ENCODE measurements at regions not wholly inside any gene's neighbourhood (a gene's known extent, or its start where the extent isn't known, plus 50 kb on each side); places are given as distances from the start of the nearest gene placed in this dataset.

GRCh38 chr5:17763301-17763700 lies 129.0 kb downstream of the TAF11L14 start:
- DNase-seq: no peak

GRCh38 chr5:17766031-17766430 lies 131.8 kb downstream of the TAF11L14 start:
- DNase-seq: no peak

DNA sequence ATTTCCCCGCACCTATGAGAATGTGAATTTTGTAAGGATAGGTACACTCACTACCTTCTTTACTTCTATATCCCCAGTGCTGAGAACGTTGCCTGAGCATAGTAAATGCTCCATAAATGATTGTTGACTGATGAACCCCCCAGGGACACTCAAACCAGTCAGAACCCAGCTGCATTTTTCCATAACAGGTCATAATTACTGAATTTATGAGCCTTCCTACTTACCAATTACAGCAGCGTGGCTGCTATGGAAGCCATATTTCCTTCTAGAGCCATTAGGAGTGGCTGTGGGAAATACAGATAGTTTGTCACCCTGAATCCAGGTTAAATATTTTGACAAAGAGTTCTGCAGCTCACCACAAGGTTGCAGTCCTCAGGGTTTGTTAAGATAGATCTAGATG lies 135.0 kb downstream of the TAF11L14 start:
- DNase-seq: no peak

- no peak for DNase-seq
Observed at GRCh38 chr5:17772232-17772631, 138.0 kb downstream of the TAF11L14 start.

- no peak for DNase-seq
Observed at GRCh38 chr5:17785774-17786173, 151.5 kb downstream of the TAF11L14 start.

DNA sequence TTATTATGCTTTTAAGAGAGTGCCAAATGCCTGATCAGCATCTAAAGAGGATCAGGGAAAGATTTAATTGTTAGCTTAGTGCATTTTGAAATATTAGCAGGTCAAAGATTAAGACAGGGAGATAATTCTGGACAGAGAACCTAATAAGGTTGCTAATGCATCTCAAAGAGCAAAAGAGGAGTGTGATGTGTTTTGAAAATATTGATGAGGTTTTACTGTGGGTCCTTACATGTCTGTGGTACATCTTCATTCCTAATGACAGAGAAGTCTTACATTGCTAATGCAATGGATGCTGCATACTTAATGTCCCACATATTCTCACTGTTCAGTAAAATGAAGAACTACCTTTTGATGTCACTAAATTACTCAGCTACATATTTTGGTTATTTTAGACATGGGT lies 154.1 kb downstream of the TAF11L14 start:
- no peak for DNase-seq

- no peak for DNase-seq
Observed at GRCh38 chr5:17794201-17794600, 159.9 kb downstream of the TAF11L14 start.

GRCh38 chr5:17794815-17795214 lies 160.6 kb downstream of the TAF11L14 start:
- DNase-seq: no peak

DNA sequence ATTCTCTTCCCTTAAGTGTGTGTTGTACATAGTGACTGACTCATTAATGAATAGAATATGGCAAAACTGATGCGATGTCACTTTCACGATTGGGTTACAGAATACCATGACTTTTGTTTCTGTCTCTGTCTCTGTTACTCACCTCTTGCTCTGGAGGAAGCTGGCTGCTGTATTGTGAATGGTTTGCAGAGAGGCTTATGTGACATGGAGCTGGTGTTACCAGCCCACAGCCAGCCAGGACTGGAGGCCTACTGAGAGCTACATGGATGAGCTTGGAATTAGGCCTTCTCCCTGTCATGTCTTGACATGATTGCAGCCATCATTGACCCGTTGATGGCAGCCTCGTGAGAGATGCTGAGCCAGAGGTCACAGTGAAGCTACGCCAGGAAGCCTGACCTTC lies 161.9 kb downstream of the TAF11L14 start:
- no peak for DNase-seq

DNA sequence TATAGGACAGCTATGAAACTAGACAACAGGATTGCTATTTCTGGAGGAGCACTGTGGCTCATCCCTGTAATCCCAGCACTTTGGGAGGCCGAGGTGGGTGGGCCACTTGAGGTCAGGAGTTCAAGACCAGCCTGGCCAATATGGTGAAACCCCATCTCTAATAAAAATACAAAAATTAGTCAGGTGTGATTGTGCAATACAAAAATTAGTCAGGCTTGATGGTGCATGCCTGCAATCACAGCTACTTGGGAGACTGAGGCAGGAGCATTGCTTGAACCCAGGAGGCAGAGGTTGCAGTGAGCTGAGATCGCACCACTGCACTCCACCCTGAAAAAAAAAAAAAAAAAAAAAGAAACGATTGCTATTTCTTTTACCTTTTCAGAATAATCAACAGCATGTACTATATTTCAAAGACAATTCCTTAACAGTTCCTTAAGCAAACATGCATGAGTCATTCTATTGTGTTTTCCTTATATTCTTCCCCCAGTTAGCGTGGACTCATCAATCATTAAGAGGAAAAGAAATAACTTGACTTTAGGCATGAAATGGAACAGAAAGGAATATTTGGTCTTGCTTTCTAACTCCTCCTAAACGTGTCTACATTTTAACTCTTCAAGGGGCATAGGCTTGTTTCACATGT lies 162.6 kb downstream of the TAF11L14 start:
- no peak for DNase-seq

DNA sequence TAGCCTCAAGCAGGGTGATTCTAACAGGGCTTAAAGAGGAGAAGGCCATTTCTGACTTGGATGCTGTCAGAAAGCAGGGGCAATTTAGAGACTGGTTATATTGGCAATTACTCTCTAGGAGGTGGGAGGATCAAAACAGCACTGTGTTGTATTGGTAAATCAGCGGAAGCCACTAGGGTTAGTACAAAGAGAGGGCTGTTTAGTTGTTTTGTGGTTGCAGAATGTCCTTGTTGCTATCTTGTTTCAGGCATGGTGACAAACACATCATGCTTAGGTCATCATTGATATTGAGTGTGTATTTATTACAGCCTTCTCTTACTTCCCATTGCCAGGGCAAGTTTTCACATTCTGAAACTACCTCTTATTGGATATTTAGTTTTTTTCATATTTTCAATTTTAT lies 165.3 kb downstream of the TAF11L14 start:
- no peak for DNase-seq

DNA sequence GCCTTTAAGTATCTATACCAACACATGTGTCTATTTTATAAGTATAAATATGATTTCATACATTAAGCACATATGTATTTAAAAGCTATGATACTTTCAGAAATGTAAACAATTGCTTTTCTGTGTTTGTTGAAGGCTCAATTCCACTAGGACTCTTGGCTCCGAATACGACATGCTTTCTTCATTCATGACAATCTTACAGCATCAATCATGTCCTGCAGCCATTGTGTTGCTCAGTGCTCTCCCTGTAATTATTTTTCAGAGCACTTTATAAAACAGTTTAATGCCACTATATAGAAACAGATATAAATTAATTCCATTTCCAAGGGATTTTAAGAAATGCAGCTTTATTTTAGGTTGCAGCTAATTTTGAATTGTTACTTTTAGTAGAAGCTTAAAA lies 167.3 kb downstream of the TAF11L14 start:
- no peak for DNase-seq

GRCh38 chr5:17802256-17802655 lies 168.0 kb downstream of the TAF11L14 start:
- no peak for DNase-seq

DNA sequence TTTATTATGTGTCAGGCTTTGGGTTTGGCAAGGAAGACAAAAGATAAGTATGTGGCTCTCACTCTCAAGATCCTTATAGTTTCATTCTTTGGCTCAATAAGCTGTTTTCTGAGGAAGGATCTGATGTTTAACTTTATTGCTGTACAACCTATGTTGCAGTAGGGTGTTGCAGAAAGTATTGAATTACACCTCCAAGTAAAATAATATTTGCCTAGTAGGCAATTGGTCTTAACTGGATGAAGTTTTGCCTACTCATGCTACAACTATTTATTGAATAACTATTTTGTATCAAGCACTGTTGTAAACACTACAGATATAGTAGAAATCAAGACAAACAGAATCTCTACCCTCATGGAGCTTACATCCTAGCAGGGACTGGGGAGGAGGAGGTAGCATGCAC lies 169.7 kb downstream of the TAF11L14 start:
- no peak for DNase-seq

GRCh38 chr5:17805227-17805825 lies 171.1 kb downstream of the TAF11L14 start:
- no peak for DNase-seq

GRCh38 chr5:17806818-17807468 lies 172.7 kb downstream of the TAF11L14 start:
- DNase-seq: no peak

DNA sequence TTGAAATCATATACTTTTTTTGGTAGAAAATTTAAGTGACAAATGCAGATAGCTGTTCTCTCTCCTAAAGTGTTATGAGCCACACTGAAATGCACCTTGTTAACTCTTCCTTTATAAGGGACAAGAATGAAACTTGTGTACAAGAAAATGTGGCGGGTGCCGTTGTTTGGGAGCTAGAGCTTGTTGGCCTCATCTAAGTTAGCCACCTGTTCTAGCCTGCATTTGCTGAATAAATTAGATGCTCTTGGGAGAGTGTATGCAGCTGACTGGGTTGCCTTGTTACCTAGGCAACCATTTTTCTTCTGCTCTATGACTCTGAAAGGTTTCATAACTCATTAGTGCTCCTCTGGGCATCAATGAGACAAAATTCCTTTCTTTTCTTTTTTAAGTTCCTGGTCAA lies 174.3 kb downstream of the TAF11L14 start:
- no peak for DNase-seq

DNA sequence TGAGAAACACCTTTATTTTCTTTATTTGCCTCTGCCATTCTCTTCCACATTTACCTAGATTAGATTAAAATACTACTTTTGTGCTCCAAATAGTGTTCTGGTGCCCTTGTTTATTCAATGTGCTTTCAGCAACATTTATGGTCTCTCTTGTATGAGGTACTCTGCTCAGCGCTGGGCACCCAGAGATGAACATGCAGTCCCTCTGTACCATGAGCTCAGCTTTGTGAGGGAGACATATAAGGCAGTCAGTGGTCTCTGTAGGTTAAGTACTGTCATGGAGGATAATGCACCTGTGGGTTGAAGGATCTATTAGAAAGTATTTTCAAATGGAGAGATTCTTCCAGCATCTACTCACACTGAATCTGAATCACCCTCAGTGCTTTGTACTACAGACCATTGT lies 176.5 kb downstream of the TAF11L14 start:
- DNase-seq: no peak

- no peak for DNase-seq
Observed at GRCh38 chr5:17813214-17813613, 179.0 kb downstream of the TAF11L14 start.

DNA sequence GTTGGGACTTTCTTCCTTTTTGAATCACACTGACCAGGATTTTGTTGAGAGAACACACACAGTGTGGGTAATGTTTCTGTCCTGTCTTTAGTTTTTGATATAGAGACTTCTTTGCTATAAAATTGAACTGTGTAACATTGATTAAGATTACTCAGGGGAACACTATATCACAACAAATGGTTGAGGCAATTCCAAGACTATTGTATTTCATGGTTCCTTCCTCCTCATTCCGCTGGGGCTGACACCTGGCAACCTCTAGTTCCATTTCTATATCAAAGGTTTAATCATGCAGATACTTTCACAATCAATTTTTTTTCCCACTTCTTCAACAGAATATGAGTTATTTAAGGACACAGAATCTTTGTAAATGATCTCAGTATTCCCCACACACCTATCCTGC lies 182.2 kb downstream of the TAF11L14 start:
- DNase-seq: no peak

DNA sequence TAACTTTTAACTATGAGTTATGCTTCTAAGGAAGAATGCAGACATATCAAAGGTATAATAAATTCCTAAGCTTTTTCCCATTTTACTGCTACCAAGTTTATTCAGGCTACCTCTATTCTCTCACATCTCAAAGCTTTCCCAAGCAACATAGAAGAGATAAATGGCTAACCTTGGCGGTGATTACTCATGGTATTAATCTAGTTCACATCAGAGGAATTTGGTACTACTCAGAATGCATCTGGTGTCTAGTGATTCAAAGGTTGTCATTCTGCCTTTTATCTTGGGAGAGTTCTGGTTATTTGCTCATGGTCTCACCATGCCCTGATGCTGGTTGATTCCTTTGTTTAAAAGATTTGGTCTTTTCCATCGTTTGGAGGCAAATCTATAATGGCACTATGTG lies 182.7 kb downstream of the TAF11L14 start:
- DNase-seq: no peak

- no peak for DNase-seq
Observed at GRCh38 chr5:17817990-17818389, 183.7 kb downstream of the TAF11L14 start.

DNA sequence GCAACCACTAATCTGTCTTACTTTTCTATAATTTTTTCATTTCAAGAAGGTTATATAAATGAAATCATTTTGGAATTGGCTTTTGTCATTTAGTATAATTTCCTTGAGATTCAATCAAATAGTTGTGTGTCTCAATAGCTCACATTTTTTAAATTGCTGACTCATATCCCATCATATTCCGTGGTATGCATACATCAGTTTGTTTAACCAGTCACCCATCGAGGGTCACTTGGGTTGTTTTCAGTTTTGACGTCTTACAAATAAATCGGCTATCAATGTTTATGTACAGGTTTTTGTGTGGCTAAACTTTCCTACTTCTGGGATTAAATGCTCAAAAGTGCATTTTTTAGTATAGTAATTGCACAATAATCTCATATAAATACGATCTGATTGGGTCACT lies 185.5 kb downstream of the TAF11L14 start:
- no peak for DNase-seq

GRCh38 chr5:17828681-17829080 lies 194.4 kb downstream of the TAF11L14 start:
- DNase-seq: no peak

DNA sequence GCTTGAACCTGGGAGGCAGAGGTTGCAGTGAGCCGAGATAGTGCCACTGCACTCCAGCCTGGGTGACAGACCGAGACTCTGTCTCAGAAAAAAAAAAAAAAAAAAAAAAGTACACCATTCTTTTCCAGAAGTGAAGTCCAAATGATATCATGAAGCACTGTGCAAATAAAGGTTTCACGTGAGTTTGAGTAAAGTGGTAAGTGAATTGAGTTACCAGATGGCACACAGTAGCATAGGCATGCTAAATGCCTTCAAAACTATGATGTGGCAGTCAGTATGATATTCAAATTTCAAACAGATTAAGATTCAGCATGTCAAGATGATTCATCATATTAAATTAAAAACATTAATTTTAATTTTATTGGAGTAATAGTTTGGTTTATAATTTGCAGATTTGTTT lies 195.2 kb downstream of the TAF11L14 start:
- no peak for DNase-seq
